ENCODE measurements at regions not wholly inside any gene's neighbourhood (a gene's known extent, or its start where the extent isn't known, plus 50 kb on each side); places are given as distances from the start of the nearest gene placed in this dataset.

GRCh38 chr3:187969581-187969950 is 184.4 kb upstream of the LPP start:
- no peak overlapping the region for H4K5ac ChIP-seq (ENCODE audit: low read depth, low read length)
- H3K14ac ChIP-seq (replicated peaks; ENCODE audit: low read depth, low read length) = no peak overlapping the region
- WGBS, 2 experiments (ENCODE audit: extremely low coverage in 2 of 2, insufficient read length in 1 of 2) = 100% methylated on average over 2 of the region's 3 CpGs; no CpG with 5 or more reads in 1 of the 2 experiments
- H2BK120ac ChIP-seq (ENCODE audit: low read depth, low read length) = no peak overlapping the region
- no peak overlapping the region for H4K8ac ChIP-seq (ENCODE audit: low read depth in 2 of 2, low read length in 2 of 2)
- ATAC-seq (ENCODE audit: low read depth) (no peak), DNase-seq (no peak)
- no peak overlapping the region for H3K23ac ChIP-seq (ENCODE audit: low read depth, low read length)
- H3K9me3 ChIP-seq (ENCODE audit: control insufficient read depth, insufficient read depth, low read length) = no peaks in the 10 kb centered on the region
- no peak overlapping the region for H2AFZ ChIP-seq (replicated peaks; ENCODE audit: low read length, poor library complexity)
- 0 out of 2 replicates have a peak overlapping the region, but pooled peaks have one; percentile 8 for H2BK20ac ChIP-seq (ENCODE audit: low read depth, low read length)
- H3K4me3 ChIP-seq (ENCODE audit: insufficient read depth, low read depth, low read length) = no peak overlapping the region
- ChIA-PET POLR2A (ENCODE audit: unreplicated experiment) (interaction anchor here (0.7 kb wide), 1 partner anchor 220 kb away, joined by 3 read pairs; no protein-coding TSS in a partner anchor), CTCF (interaction anchor here (0.6 kb wide), 1 partner anchor 434 kb away, joined by 3 read pairs; no protein-coding TSS in a partner anchor)
- H3K9me1 ChIP-seq (ENCODE audit: insufficient read depth, low read length) = no peaks in the 10 kb centered on the region
- peaks cover 6% of the 10 kb centered on the region for H3K27me3 ChIP-seq (ENCODE audit: control insufficient read depth, insufficient read depth, low read length)
- H2AK5ac ChIP-seq (ENCODE audit: low read depth, low read length) = peak overlapping the region; percentile 40; the same call in 1 of the 2 replicates
- H2AK9ac ChIP-seq (replicated peaks; ENCODE audit: low read depth, low read length, poor library complexity) = no peak overlapping the region
- H3K4me1 ChIP-seq (ENCODE audit: control insufficient read depth, insufficient read depth, low read length) = peaks cover 6% of the 10 kb centered on the region
- no peak overlapping the region for H3K27ac ChIP-seq (ENCODE audit: insufficient read depth, low read length)
- TF ChIP-seq RFX5 (IDR thresholded peaks at IDR 0.05; ENCODE audit: low read depth, low read length) = no peak
- no peak for TF ChIP-seq ELK1 (IDR thresholded peaks at IDR 0.05; ENCODE audit: borderline replicate concordance, low read depth, low read length)
- TF ChIP-seq CHD1 (IDR thresholded peaks at IDR 0.05; ENCODE audit: low read depth, low read length) = no peak
- no peak for TF ChIP-seq RAD21 (IDR thresholded peaks at IDR 0.05; ENCODE audit: low read length)
- TF ChIP-seq USF2 (IDR thresholded peaks at IDR 0.05; ENCODE audit: low read depth, low read length) = no peak
- TF ChIP-seq MXI1 (IDR thresholded peaks at IDR 0.05; ENCODE audit: borderline replicate concordance, low read depth, low read length) = no peak
- no peak for TF ChIP-seq SMC3 (IDR thresholded peaks at IDR 0.05; ENCODE audit: low read depth, low read length)
- TF ChIP-seq POLR2A (IDR thresholded peaks at IDR 0.05; ENCODE audit: low read depth, low read length) = no peak
- no peak for TF ChIP-seq NFE2L2 (IDR thresholded peaks at IDR 0.05; ENCODE audit: low read depth, low read length)
- TF ChIP-seq RCOR1 (IDR thresholded peaks at IDR 0.05; ENCODE audit: insufficient replicate concordance, low read length) = no peak
- no peak for TF ChIP-seq CEBPB (IDR thresholded peaks at IDR 0.05; ENCODE audit: low read depth, low read length)
- no peak for TF ChIP-seq BHLHE40 (IDR thresholded peaks at IDR 0.05; ENCODE audit: low read depth, low read length)
- TF ChIP-seq MAFK (IDR thresholded peaks at IDR 0.05; ENCODE audit: low read depth, low read length) = no peak
- no peak for TF ChIP-seq MAZ (IDR thresholded peaks at IDR 0.05; ENCODE audit: borderline replicate concordance, low read depth, low read length)
- peak overlapping the region; percentile 52; the same call in 1 of the 2 replicates for H3K18ac ChIP-seq (ENCODE audit: low read depth, low read length)
- H4K91ac ChIP-seq (ENCODE audit: insufficient read depth, low read depth, low read length) = no peak overlapping the region
- H3K79me1 ChIP-seq (ENCODE audit: low read depth in 1 of 2, low read length in 2 of 2) = no peaks in the 10 kb centered on the region
- no peak overlapping the region for H3K56ac ChIP-seq (ENCODE audit: extremely low read depth, insufficient read depth, low read length)
- 0 out of 3 replicates have a peak overlapping the region, but pooled peaks have one; percentile 49 for H2BK15ac ChIP-seq (ENCODE audit: low read depth, low read length)
- dilution Hi-C loops (cut with HindIII; ENCODE audit: low sequenced_read_pairs, unreplicated experiment) = no loop called here
- H3K36me3 ChIP-seq (ENCODE audit: control insufficient read depth, insufficient read depth, low read length) = no peaks in the 10 kb centered on the region
- H2BK5ac ChIP-seq (ENCODE audit: low read depth, low read length, poor library complexity, severe bottlenecking) = no peak overlapping the region
- in situ Hi-C loops (cut with MboI; ENCODE audit: low sequenced_read_pairs) = no loop called here
- BruUV-seq (replicated peaks) = no TSS peak
- H4K20me1 ChIP-seq (ENCODE audit: insufficient read depth, low read length) = no peaks in the 10 kb centered on the region
- intact Hi-C loops (cut with micrococcal nuclease) = no loop called here
- no peak overlapping the region for H3K9ac ChIP-seq (ENCODE audit: low read depth, low read length)
- H3K4me2 ChIP-seq (ENCODE audit: low read depth, low read length) = no peak overlapping the region
- H3K4ac ChIP-seq (ENCODE audit: low read depth, low read length) = no peak overlapping the region

Measured in IMR-90 (cell line).